ENCODE measurements at regions not wholly inside any gene's neighbourhood (a gene's known extent, or its start where the extent isn't known, plus 50 kb on each side); places are given as distances from the start of the nearest gene placed in this dataset.

- Mint-ChIP-seq H3K4me3 (no peak overlapping the region), H3K4me1 (ENCODE audit: low read depth) (no peaks in the 10 kb centered on the region), H3K27ac (no peak overlapping the region)
Measured at GRCh38 chr5:92922231-92922967, 658.6 kb downstream of the NR2F1-AS1 start.

DNA sequence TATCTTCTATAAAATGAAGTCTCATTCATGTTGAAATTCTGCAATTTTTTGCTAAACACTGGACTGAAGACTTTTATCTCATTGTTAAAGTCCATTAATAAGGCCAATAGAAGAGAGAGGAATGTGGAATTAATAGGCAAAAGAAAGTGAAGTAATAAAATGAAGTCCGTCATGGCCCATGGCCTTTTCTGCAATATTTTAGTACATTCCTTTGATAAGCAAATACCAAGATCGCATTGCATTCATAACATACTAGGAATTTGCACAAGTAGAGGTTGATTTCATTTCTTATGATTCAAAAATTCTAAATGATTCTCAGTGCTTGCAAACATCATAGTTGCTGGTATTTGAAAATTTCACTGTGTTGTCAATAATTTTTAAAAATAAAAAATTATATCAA is 664.0 kb downstream of the NR2F1-AS1 start:
- no peaks in the 10 kb centered on the region for H3K36me3 Mint-ChIP-seq (ENCODE audit: low read depth)
- H3K9me3 Mint-ChIP-seq = no peaks in the 10 kb centered on the region
- H3K4me3 Mint-ChIP-seq = no peak overlapping the region
- no peaks in the 10 kb centered on the region for H3K27me3 Mint-ChIP-seq
- H3K27ac Mint-ChIP-seq = no peak overlapping the region
- no peaks in the 10 kb centered on the region for H3K4me1 Mint-ChIP-seq (ENCODE audit: low read depth)

More at GRCh38 chr5:92922231-92922967, 658.6 kb downstream of the NR2F1-AS1 start:
- H3K9me3 Mint-ChIP-seq = no peaks in the 10 kb centered on the region
- H3K36me3 Mint-ChIP-seq (ENCODE audit: low read depth) = no peaks in the 10 kb centered on the region
- H3K27me3 Mint-ChIP-seq = no peaks in the 10 kb centered on the region

DNA sequence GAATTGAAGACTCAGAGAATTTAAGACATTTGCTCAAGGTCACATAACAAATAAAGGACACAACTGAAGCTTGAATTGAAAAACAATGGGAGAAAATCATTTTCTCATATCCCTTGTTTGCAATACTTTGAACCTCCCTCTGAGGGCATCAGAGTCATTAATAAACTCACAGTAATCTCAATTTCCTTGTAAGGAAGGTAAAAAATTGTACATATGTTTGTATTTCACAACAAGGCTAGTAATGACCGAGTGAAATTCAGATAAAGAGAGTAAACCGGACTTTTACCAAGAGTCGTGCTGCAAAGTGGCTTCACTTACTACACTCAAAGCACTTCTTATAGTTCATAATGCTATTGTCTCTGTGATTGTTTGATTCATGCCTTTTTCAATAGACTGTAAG is 665.0 kb downstream of the NR2F1-AS1 start:
- Mint-ChIP-seq H3K27ac (no peak overlapping the region), H3K36me3 (ENCODE audit: low read depth) (no peaks in the 10 kb centered on the region), H3K9me3 (no peaks in the 10 kb centered on the region), H3K27me3 (no peaks in the 10 kb centered on the region), H3K4me3 (no peak overlapping the region), H3K4me1 (ENCODE audit: low read depth) (no peaks in the 10 kb centered on the region)

DNA sequence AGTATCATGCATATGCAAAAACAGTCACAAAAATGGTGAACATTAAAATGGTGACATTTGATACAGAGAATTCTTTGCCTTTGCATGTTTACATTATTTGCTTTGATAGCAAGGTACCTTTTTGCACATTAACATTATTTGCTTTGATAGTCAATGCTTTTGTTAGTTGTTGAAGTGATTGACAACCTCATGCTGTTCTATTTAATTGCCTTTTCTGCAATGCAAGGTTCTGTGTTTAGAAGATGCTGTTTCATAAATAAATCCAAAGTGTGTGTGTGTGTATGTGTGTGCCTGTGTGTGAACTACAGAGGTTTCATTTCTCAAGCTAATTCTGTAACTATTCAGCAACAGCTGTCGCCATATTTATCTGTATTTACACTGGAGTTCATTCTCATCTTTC is 668.7 kb downstream of the NR2F1-AS1 start:
- no peaks in the 10 kb centered on the region for H3K36me3 Mint-ChIP-seq (ENCODE audit: low read depth)
- no peak overlapping the region for H3K4me3 Mint-ChIP-seq
- no peaks in the 10 kb centered on the region for H3K4me1 Mint-ChIP-seq (ENCODE audit: low read depth)

DNA sequence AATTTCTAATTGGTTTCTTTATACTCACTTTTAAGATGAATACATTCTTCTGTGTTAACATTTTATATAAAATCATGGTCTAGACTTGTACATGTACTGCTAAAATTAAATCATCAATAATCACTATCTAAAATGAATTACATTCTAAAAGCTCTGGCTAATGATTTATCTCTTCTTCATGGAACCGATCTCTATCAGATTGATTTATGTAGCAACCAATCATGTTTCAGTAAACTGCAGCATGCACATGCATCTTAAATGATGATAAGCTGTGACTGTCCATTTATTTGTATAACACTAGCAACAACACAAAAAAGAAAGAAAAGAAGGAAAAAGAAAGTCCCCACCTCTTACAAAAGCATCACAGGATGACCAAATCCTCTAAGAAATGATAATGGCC is 669.2 kb downstream of the NR2F1-AS1 start:
- Mint-ChIP-seq H3K9me3 (no peaks in the 10 kb centered on the region), H3K4me1 (ENCODE audit: low read depth) (no peaks in the 10 kb centered on the region), H3K27me3 (no peaks in the 10 kb centered on the region), H3K4me3 (no peak overlapping the region), H3K27ac (no peak overlapping the region), H3K36me3 (ENCODE audit: low read depth) (no peaks in the 10 kb centered on the region)

More for the DNA sequence above, 668.7 kb downstream of the NR2F1-AS1 start:
- Mint-ChIP-seq H3K27ac (no peak overlapping the region), H3K27me3 (no peaks in the 10 kb centered on the region), H3K9me3 (no peaks in the 10 kb centered on the region)

- H3K27ac Mint-ChIP-seq = no peak overlapping the region
- no peaks in the 10 kb centered on the region for H3K27me3 Mint-ChIP-seq
- no peaks in the 10 kb centered on the region for H3K9me3 Mint-ChIP-seq
- H3K36me3 Mint-ChIP-seq (ENCODE audit: low read depth) = no peaks in the 10 kb centered on the region
- H3K4me3 Mint-ChIP-seq = no peak overlapping the region
- H3K4me1 Mint-ChIP-seq (ENCODE audit: low read depth) = no peaks in the 10 kb centered on the region
Measured at GRCh38 chr5:92911293-92911692, 669.7 kb downstream of the NR2F1-AS1 start.

DNA sequence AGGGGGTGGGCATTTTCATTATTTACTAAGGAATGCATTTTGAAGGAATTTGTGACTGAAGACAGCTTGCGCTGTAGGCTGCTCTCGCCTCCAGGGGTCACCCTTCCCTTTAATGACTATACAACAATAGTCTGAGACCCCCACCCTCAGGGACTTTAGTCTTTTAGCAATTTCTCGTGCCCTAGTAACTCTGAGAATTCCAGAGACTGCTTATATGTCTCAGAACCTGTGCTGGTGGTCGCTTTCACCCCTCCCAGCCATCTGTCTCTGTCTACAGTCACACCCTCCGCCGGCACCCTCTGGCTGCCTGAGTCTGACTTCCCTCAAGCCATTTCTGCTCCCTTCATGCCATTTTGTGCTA is 671.4 kb downstream of the NR2F1-AS1 start:
- no peaks in the 10 kb centered on the region for H3K4me1 Mint-ChIP-seq (ENCODE audit: low read depth)

GRCh38 chr5:92908952-92909601 is 671.9 kb downstream of the NR2F1-AS1 start:
- H3K36me3 Mint-ChIP-seq (ENCODE audit: low read depth) = no peaks in the 10 kb centered on the region
- H3K27me3 Mint-ChIP-seq = no peaks in the 10 kb centered on the region
- H3K27ac Mint-ChIP-seq = no peak overlapping the region
- H3K9me3 Mint-ChIP-seq = no peaks in the 10 kb centered on the region
- H3K4me1 Mint-ChIP-seq (ENCODE audit: low read depth) = no peaks in the 10 kb centered on the region
- H3K4me3 Mint-ChIP-seq = no peak overlapping the region

More for the DNA sequence above, 671.4 kb downstream of the NR2F1-AS1 start:
- H3K27me3 Mint-ChIP-seq = no peaks in the 10 kb centered on the region
- H3K4me3 Mint-ChIP-seq = no peak overlapping the region
- no peaks in the 10 kb centered on the region for H3K36me3 Mint-ChIP-seq (ENCODE audit: low read depth)
- H3K27ac Mint-ChIP-seq = no peak overlapping the region
- no peaks in the 10 kb centered on the region for H3K9me3 Mint-ChIP-seq

DNA sequence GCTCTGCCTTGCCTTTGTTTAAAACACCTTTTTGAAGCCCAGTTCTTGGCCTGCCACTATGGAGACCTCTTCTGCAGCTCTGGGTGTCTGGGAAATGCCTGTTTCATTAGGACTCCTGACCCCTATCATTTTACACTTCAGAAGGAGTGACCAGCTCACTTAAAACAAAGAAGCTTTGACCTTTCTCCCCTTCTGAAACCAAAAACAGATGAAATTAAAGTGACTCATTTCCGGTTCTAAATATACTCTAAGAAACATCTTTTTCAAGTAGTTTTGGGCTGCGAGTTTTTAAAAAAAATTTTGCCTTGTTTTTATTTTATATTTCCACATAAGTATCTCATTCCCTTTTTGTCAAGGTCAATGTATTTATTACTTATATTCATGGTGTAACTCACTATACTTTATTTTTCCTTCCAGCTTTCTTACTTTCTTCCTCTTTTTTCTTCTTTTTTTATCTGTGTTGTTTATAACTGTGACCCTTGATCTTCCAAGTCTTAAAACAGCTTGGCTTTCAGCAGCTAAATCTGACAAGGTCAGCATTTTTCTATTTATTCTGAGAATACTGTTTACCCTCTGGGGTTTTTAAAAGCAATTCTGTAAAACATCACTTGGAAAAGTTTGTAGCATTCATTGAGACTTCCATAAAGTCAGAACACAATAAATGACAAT is 672.9 kb downstream of the NR2F1-AS1 start:
- no peaks in the 10 kb centered on the region for H3K36me3 Mint-ChIP-seq (ENCODE audit: low read depth)
- no peaks in the 10 kb centered on the region for H3K27me3 Mint-ChIP-seq
- no peak overlapping the region for H3K4me3 Mint-ChIP-seq
- no peaks in the 10 kb centered on the region for H3K9me3 Mint-ChIP-seq
- H3K4me1 Mint-ChIP-seq (ENCODE audit: low read depth) = no peaks in the 10 kb centered on the region
- H3K27ac Mint-ChIP-seq = no peak overlapping the region

DNA sequence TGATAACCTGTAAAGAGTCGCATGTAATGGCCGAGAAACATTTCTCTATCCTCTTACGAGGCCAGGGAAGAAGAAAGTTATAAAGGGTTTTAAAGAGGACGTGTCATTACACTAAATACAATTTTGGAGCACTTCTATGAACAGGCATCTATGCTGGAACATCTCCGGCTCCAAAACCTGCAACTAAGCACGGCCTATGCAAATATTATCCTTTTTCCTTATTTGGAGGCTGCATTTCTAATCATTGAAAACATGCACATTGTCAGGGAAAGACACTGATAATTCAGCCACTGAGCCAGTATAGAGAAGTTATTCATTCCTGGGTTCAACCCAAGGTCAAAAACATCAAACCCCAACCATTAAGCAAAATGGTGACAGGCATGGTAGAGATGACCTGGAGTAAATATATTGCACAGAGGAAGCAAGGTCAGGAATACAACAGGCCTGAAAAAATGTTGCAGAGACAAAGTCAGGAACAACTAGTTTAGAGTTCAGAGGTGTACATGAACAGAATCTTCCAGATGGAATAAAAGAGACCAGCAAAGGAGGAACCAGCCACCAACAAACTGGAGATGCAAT is 674.1 kb downstream of the NR2F1-AS1 start:
- Mint-ChIP-seq H3K27ac (no peak overlapping the region), H3K4me3 (no peak overlapping the region), H3K36me3 (ENCODE audit: low read depth) (no peaks in the 10 kb centered on the region), H3K4me1 (ENCODE audit: low read depth) (no peaks in the 10 kb centered on the region), H3K9me3 (no peaks in the 10 kb centered on the region), H3K27me3 (no peaks in the 10 kb centered on the region)

GRCh38 chr5:92904021-92904420 is 677.0 kb downstream of the NR2F1-AS1 start:
- Mint-ChIP-seq H3K27ac (no peak overlapping the region), H3K36me3 (ENCODE audit: low read depth) (no peaks in the 10 kb centered on the region), H3K4me1 (ENCODE audit: low read depth) (no peaks in the 10 kb centered on the region), H3K4me3 (no peak overlapping the region), H3K27me3 (no peaks in the 10 kb centered on the region), H3K9me3 (no peaks in the 10 kb centered on the region)

DNA sequence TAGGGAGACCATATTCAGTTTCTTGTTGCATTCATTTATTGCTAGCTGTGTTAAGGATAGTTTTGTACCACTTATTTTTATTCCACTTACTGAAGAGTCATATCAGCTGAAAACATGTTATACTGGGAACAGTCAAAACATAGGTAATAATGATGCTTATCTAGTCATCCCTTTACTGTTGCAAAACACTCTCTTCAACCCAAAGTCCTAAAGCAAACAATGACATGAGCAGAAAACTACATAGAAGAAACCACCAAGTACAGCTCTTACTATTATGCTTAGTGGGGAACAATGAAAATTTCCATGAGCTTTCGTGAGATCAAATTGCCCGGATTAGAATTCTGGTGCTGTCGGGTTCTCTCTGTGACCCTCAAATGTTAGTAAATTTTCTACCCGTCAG is 681.4 kb downstream of the NR2F1-AS1 start:
- no peaks in the 10 kb centered on the region for H3K4me1 Mint-ChIP-seq (ENCODE audit: low read depth)
- H3K36me3 Mint-ChIP-seq (ENCODE audit: low read depth) = no peaks in the 10 kb centered on the region
- H3K9me3 Mint-ChIP-seq = no peaks in the 10 kb centered on the region
- H3K4me3 Mint-ChIP-seq = no peak overlapping the region
- H3K27ac Mint-ChIP-seq = no peak overlapping the region
- H3K27me3 Mint-ChIP-seq = no peaks in the 10 kb centered on the region

- no peaks in the 10 kb centered on the region for H3K27me3 Mint-ChIP-seq
- no peak overlapping the region for H3K4me3 Mint-ChIP-seq
- H3K9me3 Mint-ChIP-seq = no peaks in the 10 kb centered on the region
- no peaks in the 10 kb centered on the region for H3K4me1 Mint-ChIP-seq (ENCODE audit: low read depth)
- no peaks in the 10 kb centered on the region for H3K36me3 Mint-ChIP-seq (ENCODE audit: low read depth)
- H3K27ac Mint-ChIP-seq = no peak overlapping the region
Measured at GRCh38 chr5:92896722-92897121, 684.3 kb downstream of the NR2F1-AS1 start.

DNA sequence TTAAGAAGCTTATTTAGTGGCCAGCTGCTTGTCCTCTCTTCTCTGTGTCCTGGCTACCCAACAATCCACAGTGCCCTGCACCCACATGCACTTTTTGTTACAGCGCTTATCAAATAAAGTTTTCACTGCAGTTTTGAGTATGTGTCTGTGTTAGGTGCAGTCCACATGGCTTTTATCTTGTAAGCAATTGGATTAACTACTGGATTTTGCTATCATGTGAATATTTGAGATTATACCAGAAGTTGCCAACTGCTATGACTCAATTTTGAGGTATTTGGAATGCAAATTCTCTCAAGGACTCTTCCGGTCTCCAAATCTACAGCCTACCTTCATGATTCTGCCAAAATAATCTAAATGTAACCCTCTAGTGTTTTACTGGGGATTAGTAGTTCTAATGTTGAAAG is 690.2 kb downstream of the NR2F1-AS1 start:
- Mint-ChIP-seq H3K4me3 (no peak overlapping the region), H3K36me3 (ENCODE audit: low read depth) (no peaks in the 10 kb centered on the region), H3K27me3 (no peaks in the 10 kb centered on the region), H3K9me3 (peaks cover 7% of the 10 kb centered on the region), H3K27ac (no peak overlapping the region), H3K4me1 (ENCODE audit: low read depth) (no peaks in the 10 kb centered on the region)

DNA sequence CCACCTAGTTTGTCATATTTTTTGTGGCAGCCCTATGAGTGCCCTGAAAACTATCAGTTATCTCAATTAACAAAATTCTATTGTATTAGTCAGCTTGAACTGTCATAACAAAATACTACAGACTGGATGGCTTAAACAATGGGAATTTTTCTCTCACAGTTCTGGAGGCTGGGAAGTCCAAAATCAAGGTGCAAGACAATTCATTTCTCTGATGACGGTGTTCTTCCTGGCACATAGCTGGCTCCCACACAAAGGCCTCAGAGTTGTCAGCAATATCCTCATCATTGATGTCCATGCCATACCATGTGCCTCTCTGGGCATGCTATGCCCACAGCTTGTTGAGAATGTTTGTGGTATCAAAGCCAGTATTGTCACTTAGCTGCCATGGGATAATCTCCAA is 691.9 kb downstream of the NR2F1-AS1 start:
- H3K36me3 Mint-ChIP-seq (ENCODE audit: low read depth) = no peaks in the 10 kb centered on the region
- H3K9me3 Mint-ChIP-seq = peaks cover 7% of the 10 kb centered on the region
- H3K27ac Mint-ChIP-seq = no peak overlapping the region
- H3K4me1 Mint-ChIP-seq (ENCODE audit: low read depth) = no peaks in the 10 kb centered on the region
- no peaks in the 10 kb centered on the region for H3K27me3 Mint-ChIP-seq
- no peak overlapping the region for H3K4me3 Mint-ChIP-seq

Data from stimulated activated naive CD8-positive, alpha-beta T cell treated with anti-CD3 and anti-CD28 coated beads, Interleukin-15, Interleukin-2, amounts not matched to agents 100 ng/mL and 50 ng/mL, for 24 hours (primary cell).